Lower lobe of right lung (tissue), 2 donors: ENCODE measurements at regions not wholly inside any gene's neighbourhood (a gene's known extent, or its start where the extent isn't known, plus 50 kb on each side); places are given as distances from the start of the nearest gene placed in this dataset.

ENCODE experiments used
- ATAC-seq, 2 donors: fragments of 200-7000 bp; cut with Tn5 transposase; one replicate each; pipeline ENCODE4 v1.9.1; 2020 to 2022; ENCODE audit warnings: mild to moderate bottlenecking in 2 of 2, moderate library complexity in 2 of 2
- DNase-seq: peaks from one replicate; pipeline ENCODE4 v3.0.0-alpha.2; 2020
- H3K27ac ChIP-seq: fragments of 200-600 bp; one replicate; pipeline ENCODE4 v1.8.0; 2022
- H3K27me3 ChIP-seq: fragments of 200-600 bp; one replicate; pipeline ENCODE4 v1.8.0; 2022; ENCODE audit warnings: low read depth
- H3K36me3 ChIP-seq: fragments of 200-600 bp; one replicate; pipeline ENCODE4 v1.8.0; 2022; ENCODE audit warnings: mild to moderate bottlenecking
- H3K4me1 ChIP-seq: fragments of 200-600 bp; one replicate; pipeline ENCODE4 v1.8.0; 2022
- H3K4me3 ChIP-seq: fragments of 200-600 bp; one replicate; pipeline ENCODE4 v1.8.0; 2022; ENCODE audit warnings: mild to moderate bottlenecking
- H3K9me3 ChIP-seq: fragments of 200-600 bp; one replicate; pipeline ENCODE4 v1.8.0; 2022
- intact Hi-C: fragments of 100-400 bp; cut with DNase I; formaldehyde crosslinking; loops from one replicate; pipeline ENCODE4 v1.11.0; 2022
- TF ChIP-seq, protein P1 (sequence below): fragments of 200-600 bp; IDR thresholded peaks from one replicate; pipeline ENCODE4 v1.8.0; 2022; ENCODE audit warnings: antibody characterized with exemption, mild to moderate bottlenecking
- donor health status: DM: no; HTN: yes; CAD: no; lungs with severe emphysema.

DNA sequence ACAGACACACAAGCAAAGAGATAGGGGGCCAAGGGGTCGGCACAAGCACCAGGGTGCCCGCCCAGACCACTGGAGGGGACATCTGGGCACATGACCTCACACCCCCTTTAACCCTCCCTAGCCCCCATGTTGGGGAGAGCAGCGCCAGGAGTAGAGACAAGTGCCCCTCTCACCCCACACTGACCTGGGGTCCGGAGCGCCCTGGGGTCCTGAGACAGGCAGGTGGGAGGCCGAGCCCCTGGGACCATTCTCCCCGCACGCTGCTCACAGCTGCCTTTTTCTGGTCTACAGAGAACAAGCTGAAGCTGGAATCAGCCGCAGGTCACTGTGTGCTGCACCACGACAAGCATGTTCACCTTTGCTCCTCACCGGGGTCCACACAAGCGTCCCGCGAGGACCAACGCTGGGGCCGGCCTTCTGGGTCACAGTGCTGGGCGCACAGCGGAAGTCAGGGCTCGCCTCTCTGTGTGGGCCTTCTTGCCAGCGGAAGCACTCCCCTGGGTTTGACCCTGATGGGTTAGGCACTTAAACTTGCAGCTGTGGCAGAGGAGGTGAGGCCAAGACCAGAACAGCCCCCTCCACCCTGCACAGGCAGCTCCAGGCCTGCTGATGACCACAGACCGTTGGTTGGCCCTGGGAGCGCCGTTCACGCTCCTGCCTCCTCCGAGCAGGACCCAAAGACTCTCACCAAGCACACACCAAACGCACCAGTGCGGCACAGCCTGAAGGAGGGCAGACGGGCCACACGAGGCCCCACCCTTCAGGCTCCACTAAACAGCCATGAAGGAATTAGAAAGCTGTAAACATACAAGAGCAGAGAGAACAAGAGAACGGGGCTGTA lies 275.3 kb downstream of the EIPR1 start:
- Histone ChIP-seq H3K4me1 (no peaks in the 10 kb centered on the region), H3K27ac (no peak overlapping the region), H3K27me3 (peaks cover 13% of the 10 kb centered on the region), H3K9me3 (no peaks in the 10 kb centered on the region), H3K36me3 (no peaks in the 10 kb centered on the region), H3K4me3 (no peak overlapping the region)
- no peak for ATAC-seq
- TF ChIP-seq, protein P1, sequence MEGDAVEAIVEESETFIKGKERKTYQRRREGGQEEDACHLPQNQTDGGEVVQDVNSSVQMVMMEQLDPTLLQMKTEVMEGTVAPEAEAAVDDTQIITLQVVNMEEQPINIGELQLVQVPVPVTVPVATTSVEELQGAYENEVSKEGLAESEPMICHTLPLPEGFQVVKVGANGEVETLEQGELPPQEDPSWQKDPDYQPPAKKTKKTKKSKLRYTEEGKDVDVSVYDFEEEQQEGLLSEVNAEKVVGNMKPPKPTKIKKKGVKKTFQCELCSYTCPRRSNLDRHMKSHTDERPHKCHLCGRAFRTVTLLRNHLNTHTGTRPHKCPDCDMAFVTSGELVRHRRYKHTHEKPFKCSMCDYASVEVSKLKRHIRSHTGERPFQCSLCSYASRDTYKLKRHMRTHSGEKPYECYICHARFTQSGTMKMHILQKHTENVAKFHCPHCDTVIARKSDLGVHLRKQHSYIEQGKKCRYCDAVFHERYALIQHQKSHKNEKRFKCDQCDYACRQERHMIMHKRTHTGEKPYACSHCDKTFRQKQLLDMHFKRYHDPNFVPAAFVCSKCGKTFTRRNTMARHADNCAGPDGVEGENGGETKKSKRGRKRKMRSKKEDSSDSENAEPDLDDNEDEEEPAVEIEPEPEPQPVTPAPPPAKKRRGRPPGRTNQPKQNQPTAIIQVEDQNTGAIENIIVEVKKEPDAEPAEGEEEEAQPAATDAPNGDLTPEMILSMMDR: no peak
- intact Hi-C loops: no loop called here
- no peak for DNase-seq

DNA sequence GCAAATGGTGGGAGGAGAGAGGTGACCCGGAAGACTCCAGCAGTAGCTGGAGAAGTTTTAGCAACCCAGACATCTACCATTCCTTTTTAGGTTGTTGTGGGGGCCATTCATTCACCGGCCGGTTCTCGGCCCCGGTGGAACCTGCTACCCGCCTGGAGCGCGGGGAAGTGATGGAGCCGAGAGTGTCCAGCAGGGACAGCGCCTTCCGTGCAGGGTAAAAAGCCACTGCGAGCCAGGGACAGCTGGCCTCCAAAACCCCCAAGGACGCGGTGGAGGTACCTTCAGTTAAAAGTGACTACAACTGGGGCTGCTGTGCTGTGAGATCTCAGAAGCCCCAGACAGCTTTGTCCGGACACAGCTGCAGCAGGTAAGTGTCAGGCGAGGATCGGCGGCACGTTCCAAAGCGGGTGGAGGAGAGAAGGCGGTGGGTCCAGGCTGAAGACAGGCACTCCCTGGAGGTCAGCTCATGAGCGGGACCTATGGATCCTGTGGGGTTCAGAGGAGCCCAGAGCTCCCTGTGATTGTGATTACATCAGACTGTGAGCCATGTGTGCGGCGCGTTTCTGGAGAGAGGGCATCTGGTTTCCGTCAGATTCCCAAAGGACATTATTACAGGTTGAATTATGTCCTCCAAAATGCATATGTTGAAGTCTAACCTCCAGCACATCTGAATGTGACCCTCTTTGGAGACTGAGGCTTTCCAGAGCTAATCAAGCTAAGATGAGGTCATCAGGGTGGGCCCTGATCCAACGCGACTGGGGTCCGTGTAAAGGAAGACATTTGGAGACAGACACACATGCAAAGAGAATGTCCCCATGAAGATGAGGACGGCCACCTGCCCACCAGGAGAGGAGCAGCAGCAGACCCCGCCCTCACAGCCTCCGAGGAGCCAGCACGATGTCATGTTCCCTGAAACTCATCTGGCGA lies 276.3 kb downstream of the EIPR1 start:
- no peaks in the 10 kb centered on the region for H3K4me1 ChIP-seq
- TF ChIP-seq, protein P1: no peak
- no peak overlapping the region for H3K4me3 ChIP-seq
- no peaks in the 10 kb centered on the region for H3K9me3 ChIP-seq
- intact Hi-C loops: no loop called here
- H3K27me3 ChIP-seq: peaks cover 13% of the 10 kb centered on the region
- H3K27ac ChIP-seq: no peak overlapping the region
- no peaks in the 10 kb centered on the region for H3K36me3 ChIP-seq
- ATAC-seq: no peak
- DNase-seq: no peak

DNA sequence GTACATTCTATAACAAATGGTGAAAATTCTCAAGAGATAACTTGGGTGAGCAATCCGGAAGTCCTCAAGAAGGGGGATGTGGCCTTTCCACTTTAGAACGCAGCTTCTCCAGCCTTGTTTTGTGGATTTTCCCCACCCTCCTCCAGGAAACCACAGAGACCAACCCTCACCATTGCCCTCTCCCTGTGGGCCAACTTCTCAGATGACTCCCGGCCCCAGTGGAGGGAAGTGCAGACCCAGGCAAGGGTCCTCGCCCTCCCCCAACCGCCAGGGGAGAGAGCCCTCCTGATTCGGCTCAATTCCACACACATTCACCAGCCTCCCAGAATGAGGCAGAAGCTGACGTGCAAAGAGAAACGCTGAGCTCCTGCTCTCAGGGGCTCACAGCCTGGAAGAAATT lies 277.2 kb downstream of the EIPR1 start:
- ATAC-seq (no peak), DNase-seq (no peak)
- Histone ChIP-seq H3K36me3 (no peaks in the 10 kb centered on the region), H3K27ac (no peak overlapping the region), H3K4me3 (no peak overlapping the region), H3K4me1 (no peaks in the 10 kb centered on the region), H3K9me3 (no peaks in the 10 kb centered on the region), H3K27me3 (peaks cover 13% of the 10 kb centered on the region)
- intact Hi-C loops: no loop called here
- TF ChIP-seq, protein P1: no peak

DNA sequence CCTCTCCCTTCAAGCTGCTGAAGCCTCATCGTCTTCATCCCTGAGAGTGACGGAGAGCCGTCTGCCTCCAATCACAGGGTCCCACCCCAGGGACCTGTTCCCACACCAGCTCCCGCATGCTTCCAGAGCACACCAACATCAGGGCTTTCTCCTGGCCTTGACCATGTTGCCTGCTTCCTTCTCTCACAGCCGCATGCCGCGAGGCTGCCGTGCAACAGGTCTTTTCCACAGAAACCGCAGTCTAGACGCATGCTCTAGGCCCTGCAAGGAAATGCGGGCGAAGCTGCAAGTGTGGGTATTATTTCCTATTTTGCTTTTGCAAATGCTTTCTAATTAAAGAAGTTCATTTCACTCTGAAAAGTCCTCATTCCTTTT lies 277.8 kb downstream of the EIPR1 start:
- no peak overlapping the region for H3K4me3 ChIP-seq
- H3K36me3 ChIP-seq: no peaks in the 10 kb centered on the region
- no peaks in the 10 kb centered on the region for H3K9me3 ChIP-seq
- no peak overlapping the region for H3K27ac ChIP-seq
- H3K27me3 ChIP-seq: peaks cover 13% of the 10 kb centered on the region
- ATAC-seq (no peak), DNase-seq (no peak)
- intact Hi-C loops: no loop called here
- H3K4me1 ChIP-seq: no peaks in the 10 kb centered on the region
- TF ChIP-seq, protein P1: no peak

DNA sequence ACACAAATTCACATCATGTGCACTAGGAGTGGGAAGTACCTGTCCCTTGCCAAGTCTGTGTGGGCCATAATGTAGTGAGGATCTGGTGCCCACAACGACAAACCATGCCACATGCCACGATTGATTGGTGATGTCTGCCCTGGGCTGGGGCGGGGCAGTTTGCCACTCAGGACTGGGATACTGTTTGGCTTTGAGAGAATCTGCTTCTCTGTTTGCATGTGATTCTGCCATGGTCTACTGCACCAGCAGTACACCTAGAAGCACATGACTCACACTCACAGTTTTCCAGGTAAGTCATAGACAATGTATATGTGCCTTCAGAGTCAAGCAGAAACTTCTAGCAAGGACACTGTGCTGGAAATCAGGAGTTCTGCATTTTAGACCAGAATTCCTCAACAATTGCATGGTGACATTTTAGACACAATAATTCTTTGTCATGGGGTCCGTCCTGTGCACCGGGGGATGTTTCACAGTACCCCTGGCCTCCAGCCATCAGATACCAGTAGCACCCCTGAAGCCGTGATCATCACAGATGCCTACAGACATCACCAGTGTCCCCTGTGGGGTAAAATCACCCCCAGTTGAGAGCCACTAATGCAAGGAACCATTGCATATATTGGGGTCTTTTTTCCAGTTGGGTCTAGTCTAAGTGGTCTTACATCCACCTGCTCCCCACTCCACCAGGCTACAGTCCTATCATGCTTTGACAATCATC lies 278.3 kb downstream of the EIPR1 start:
- intact Hi-C loops: no loop called here
- Histone ChIP-seq H3K4me3 (no peak overlapping the region), H3K27me3 (peaks cover 13% of the 10 kb centered on the region), H3K4me1 (no peaks in the 10 kb centered on the region), H3K9me3 (no peaks in the 10 kb centered on the region), H3K36me3 (no peaks in the 10 kb centered on the region), H3K27ac (no peak overlapping the region)
- ATAC-seq (no peak), DNase-seq (no peak)
- TF ChIP-seq, protein P1: no peak
